IMR-90 (cell line): ENCODE measurements at regions not wholly inside any gene's neighbourhood (a gene's known extent, or its start where the extent isn't known, plus 50 kb on each side); places are given as distances from the start of the nearest gene placed in this dataset.

Experiments
- ATAC-seq: fragments of 200-7000 bp; cut with Tn5 transposase; 2 replicates; pipeline ENCODE4 v1.9.1; 2020; ENCODE audit warnings: low read depth, mild to moderate bottlenecking, moderate library complexity
- BruUV-seq: library from RNA; stranded (reverse); fragments of 400-500 nt; replicated peaks from 2 replicates; lab custom pipeline; 2021; lab: Mats Ljungman, UMichigan
- CTCF ChIA-PET: fragments of 300-600 bp; formaldehyde crosslinking; extraction: SDS; loops from one replicate; lab custom pipeline; 2021; ENCODE audit warnings: antibody characterized with exemption; lab: Yijun Ruan, JAX
- POLR2A ChIA-PET: fragments of 300-600 bp; sonication (Branson Sonifier 250); formaldehyde crosslinking; loops from one replicate; lab custom pipeline; 2022; ENCODE audit warnings: antibody characterized with exemption; ENCODE audit not compliant: unreplicated experiment; lab: Charles Lee
- DNase-seq: peaks from one replicate; pipeline ENCODE4 v3.0.0; 2013
- H2AFZ ChIP-seq: replicated peaks from 2 replicates; pipeline ENCODE3; 2013; ENCODE audit warnings: low read length, mild to moderate bottlenecking; ENCODE audit not compliant: poor library complexity
- H2AK5ac ChIP-seq: 2 replicates; pipeline ENCODE4 v1.6.1; 2013; ENCODE audit warnings: low read depth, low read length, inconsistent platforms
- H2AK9ac ChIP-seq: replicated peaks from 2 replicates; pipeline ENCODE3; 2013; ENCODE audit warnings: mild to moderate bottlenecking, low read depth, low read length, moderate library complexity; ENCODE audit not compliant: poor library complexity
- H2BK120ac ChIP-seq: 2 replicates; pipeline ENCODE4 v1.6.1; 2013; ENCODE audit warnings: low read depth, low read length, inconsistent platforms
- H2BK15ac ChIP-seq: 3 replicates; pipeline ENCODE4 v1.6.1; 2013; ENCODE audit warnings: low read depth, low read length, inconsistent platforms
- H2BK20ac ChIP-seq: 2 replicates; pipeline ENCODE4 v1.6.1; 2013; ENCODE audit warnings: low read depth, mild to moderate bottlenecking, inconsistent platforms, low read length, moderate library complexity
- H2BK5ac ChIP-seq: 2 replicates; pipeline ENCODE4 v1.6.1; 2013; ENCODE audit warnings: mild to moderate bottlenecking, low read depth, low read length, inconsistent platforms; ENCODE audit not compliant: poor library complexity, severe bottlenecking
- H3K14ac ChIP-seq: replicated peaks from 2 replicates; pipeline ENCODE4 v1.6.1; 2013; ENCODE audit warnings: low read depth, low read length, inconsistent platforms
- H3K18ac ChIP-seq: 2 replicates; pipeline ENCODE4 v1.6.1; 2013; ENCODE audit warnings: low read depth, low read length, control low read depth
- H3K23ac ChIP-seq: 2 replicates; pipeline ENCODE4 v1.6.1; 2013; ENCODE audit warnings: low read depth, low read length, inconsistent platforms
- H3K27ac ChIP-seq: 2 replicates; pipeline ENCODE4 v1.5.1; 2013; ENCODE audit warnings: mild to moderate bottlenecking, control low read depth, low read length; ENCODE audit not compliant: insufficient read depth
- H3K27me3 ChIP-seq: 2 replicates; pipeline ENCODE4 v1.6.1; 2013; ENCODE audit warnings: low read length; ENCODE audit not compliant: control insufficient read depth, insufficient read depth
- H3K36me3 ChIP-seq: 2 replicates; pipeline ENCODE4 v1.6.1; 2013; ENCODE audit warnings: low read length, mixed read lengths; ENCODE audit not compliant: control insufficient read depth, insufficient read depth
- H3K4ac ChIP-seq: 2 replicates; pipeline ENCODE4 v1.6.1; 2013; ENCODE audit warnings: low read depth, low read length, inconsistent platforms
- H3K4me1 ChIP-seq: 2 replicates; pipeline ENCODE4 v1.6.1; 2013; ENCODE audit warnings: low read length, mixed read lengths; ENCODE audit not compliant: control insufficient read depth, insufficient read depth
- H3K4me2 ChIP-seq: 2 replicates; pipeline ENCODE4 v1.6.1; 2013; ENCODE audit warnings: low read depth, mild to moderate bottlenecking, control low read depth, low read length, moderate library complexity
- H3K4me3 ChIP-seq: 2 replicates; pipeline ENCODE4 v1.5.1; 2013; ENCODE audit warnings: low read depth, mild to moderate bottlenecking, control low read depth, low read length, moderate library complexity; ENCODE audit not compliant: insufficient read depth
- H3K56ac ChIP-seq: 2 replicates; pipeline ENCODE4 v1.6.1; 2013; ENCODE audit warnings: low read length, inconsistent platforms; ENCODE audit not compliant: insufficient read depth; ENCODE audit errors: extremely low read depth
- H3K79me1 ChIP-seq, 2 experiments: 2 replicates each; pipeline ENCODE4 v1.6.1; 2013; ENCODE audit warnings: low read length in 2 of 2, inconsistent platforms in 1 of 2, low read depth in 1 of 2
- H3K9ac ChIP-seq: 2 replicates; pipeline ENCODE4 v1.6.1; 2013; ENCODE audit warnings: low read depth, low read length, control low read depth
- H3K9me1 ChIP-seq: 2 replicates; pipeline ENCODE4 v1.6.1; 2013; ENCODE audit warnings: low read length, inconsistent platforms; ENCODE audit not compliant: insufficient read depth
- H3K9me3 ChIP-seq: 2 replicates; pipeline ENCODE4 v1.6.1; 2013; ENCODE audit warnings: low read length; ENCODE audit not compliant: control insufficient read depth, insufficient read depth
- H4K20me1 ChIP-seq: 2 replicates; pipeline ENCODE4 v1.6.1; 2013; ENCODE audit warnings: low read length, inconsistent platforms; ENCODE audit not compliant: insufficient read depth
- H4K5ac ChIP-seq: 2 replicates; pipeline ENCODE4 v1.6.1; 2013; ENCODE audit warnings: mild to moderate bottlenecking, low read depth, low read length, control low read depth
- H4K8ac ChIP-seq, 2 experiments: 2 replicates each; pipeline ENCODE4 v1.6.1; 2013; ENCODE audit warnings: low read depth in 2 of 2, low read length in 2 of 2, control low read depth in 1 of 2, inconsistent platforms in 1 of 2
- H4K91ac ChIP-seq: 2 replicates; pipeline ENCODE4 v1.6.1; 2013; ENCODE audit warnings: low read depth, low read length, inconsistent platforms; ENCODE audit not compliant: insufficient read depth
- BHLHE40 ChIP-seq: fragments of 150-350 bp; IDR thresholded peaks from 2 replicates; pipeline ENCODE4 v1.6.1; 2016; ENCODE audit warnings: mild to moderate bottlenecking, low read depth, low read length
- CEBPB ChIP-seq: IDR thresholded peaks from 2 replicates; pipeline ENCODE4 v1.6.1; 2012; ENCODE audit warnings: low read depth, low read length, improper control_type of control experiment
- CHD1 ChIP-seq: IDR thresholded peaks from 2 replicates; pipeline ENCODE4 v1.6.1; 2012; ENCODE audit warnings: low read depth, low read length, improper control_type of control experiment
- FOS ChIP-seq: fragments of 150-350 bp; IDR thresholded peaks from 2 replicates; pipeline ENCODE4 v1.6.1; 2016; ENCODE audit warnings: low read depth, low read length
- MAFK ChIP-seq: IDR thresholded peaks from 2 replicates; pipeline ENCODE4 v1.6.1; 2012; ENCODE audit warnings: low read depth, low read length, improper control_type of control experiment
- MAZ ChIP-seq: IDR thresholded peaks from 2 replicates; pipeline ENCODE4 v1.6.1; 2012; ENCODE audit warnings: low read depth, mild to moderate bottlenecking, low read length, improper control_type of control experiment, moderate library complexity, borderline replicate concordance
- MXI1 ChIP-seq: IDR thresholded peaks from 2 replicates; pipeline ENCODE4 v1.6.1; 2012; ENCODE audit warnings: low read depth, mild to moderate bottlenecking, low read length, moderate library complexity, borderline replicate concordance
- NFE2L2 ChIP-seq: fragments of 150-350 bp; IDR thresholded peaks from 2 replicates; pipeline ENCODE4 v1.6.1; 2016; ENCODE audit warnings: low read depth, mild to moderate bottlenecking, low read length
- POLR2A ChIP-seq: IDR thresholded peaks from 2 replicates; pipeline ENCODE4 v1.6.1; 2012; ENCODE audit warnings: mild to moderate bottlenecking, low read depth, low read length
- RAD21 ChIP-seq: IDR thresholded peaks from 2 replicates; pipeline ENCODE4 v1.6.1; 2012; ENCODE audit warnings: low read length, improper control_type of control experiment
- SMC3 ChIP-seq: fragments of 150-350 bp; IDR thresholded peaks from 2 replicates; pipeline ENCODE4 v1.6.1; 2016; ENCODE audit warnings: low read depth, mild to moderate bottlenecking, antibody characterized with exemption, low read length, moderate library complexity
- USF2 ChIP-seq: fragments of 150-350 bp; IDR thresholded peaks from 2 replicates; pipeline ENCODE4 v1.6.1; 2017; ENCODE audit warnings: mild to moderate bottlenecking, antibody characterized with exemption, low read length, low read depth
- WGBS, 2 experiments: methylation state at CpG; one replicate each; pipeline versions ENCODE4 v1.1.5 to v1.1.7; 2013; ENCODE audit warnings: missing lambda C conversion rate in 2 of 2; ENCODE audit not compliant: insufficient read length in 1 of 2; ENCODE audit errors: extremely low coverage in 2 of 2; 5-methylcytosine and 5-hydroxymethylcytosine counted together
- dilution Hi-C: fragments of 300-500 bp; cut with HindIII; formaldehyde crosslinking; loops from one replicate; pipeline ENCODE4 v1.14.3; 2018; ENCODE audit warnings: low sequenced_read_pairs; ENCODE audit not compliant: unreplicated experiment
- in situ Hi-C: fragments of 300-500 bp; cut with MboI; formaldehyde crosslinking; loops from 3 replicates; pipeline ENCODE4 v1.14.3; 2019; ENCODE audit warnings: low sequenced_read_pairs, inconsistent platforms, mixed read lengths
- intact Hi-C: fragments of 100-400 bp; cut with micrococcal nuclease; formaldehyde crosslinking; loops from 2 replicates; pipeline ENCODE4 v1.10.0; 2022

- Histone ChIP-seq H2AK9ac (no peak overlapping the region), H3K27me3 (no peaks in the 10 kb centered on the region), H4K91ac (no peak overlapping the region), H2AFZ (no peak overlapping the region), H3K36me3 (no peaks in the 10 kb centered on the region), H4K5ac (no peak overlapping the region), H2BK5ac (no peak overlapping the region), H2BK15ac (no peak overlapping the region), H2BK20ac (no peak overlapping the region), H3K18ac (no peak overlapping the region), H3K9ac (no peak overlapping the region), H4K8ac (no peak overlapping the region), H3K4me2 (no peak overlapping the region), H3K9me3 (no peaks in the 10 kb centered on the region), H3K27ac (no peak overlapping the region), H4K20me1 (no peaks in the 10 kb centered on the region), H3K14ac (no peak overlapping the region), H3K9me1 (no peaks in the 10 kb centered on the region), H2AK5ac (no peak overlapping the region), H3K56ac (no peak overlapping the region), H2BK120ac (no peak overlapping the region), H3K4me3 (no peak overlapping the region), H3K4me1 (no peaks in the 10 kb centered on the region), H3K23ac (no peak overlapping the region), H3K79me1 (no peaks in the 10 kb centered on the region), H3K4ac (no peak overlapping the region)
- POLR2A ChIA-PET, result interaction anchor here (0.6 kb wide), 1 partner anchor 17 kb away, joined by 3 read pairs; no protein-coding TSS in a partner anchor
- dilution Hi-C loops, result no loop called here
- no TSS peak for BruUV-seq
- ATAC-seq (no peak), DNase-seq (no peak)
- 100% methylated on average over 1 of the region's 4 CpGs; no CpG with 5 or more reads in 1 of the 2 experiments for WGBS, 2 experiments
- CTCF ChIA-PET, result interaction anchor here (0.5 kb wide), 1 partner anchor 487 kb away, joined by 3 read pairs; no protein-coding TSS in a partner anchor
- in situ Hi-C loops, result loop anchor here (25.0 kb wide), 1 partner anchor 842 kb away; no protein-coding TSS in a partner anchor
- TF ChIP-seq USF2, result no peak
- TF ChIP-seq RAD21, result no peak
- no peak for TF ChIP-seq SMC3
- TF ChIP-seq POLR2A, result no peak
- TF ChIP-seq MAZ, result no peak
- no peak for TF ChIP-seq FOS
- no peak for TF ChIP-seq NFE2L2
- TF ChIP-seq BHLHE40, result no peak
- no peak for TF ChIP-seq CHD1
- no peak for TF ChIP-seq MXI1
- TF ChIP-seq CEBPB, result no peak
- TF ChIP-seq MAFK, result no peak
- intact Hi-C loops, result no loop called here
These were observed 160.8 kb downstream of the TUSC7 start for GRCh38 chr3:116870379-116870778.
